ENCODE measurements at regions not wholly inside any gene's neighbourhood (a gene's known extent, or its start where the extent isn't known, plus 50 kb on each side); places are given as distances from the start of the nearest gene placed in this dataset.

- DNase-seq (ENCODE audit: low read depth in 2 of 2) = no peak
Measured at GRCh38 chr10:10845826-10846503, 171.7 kb upstream of the CELF2 start.

GRCh38 chr10:10846504-10846900 lies 171.2 kb upstream of the CELF2 start:
- no peak for DNase-seq (ENCODE audit: low read depth in 2 of 2)

GRCh38 chr10:10847387-10847786 lies 170.3 kb upstream of the CELF2 start:
- DNase-seq (ENCODE audit: low read depth in 2 of 2) = no peak

- DNase-seq (ENCODE audit: low read depth in 2 of 2) = no peak
Measured at GRCh38 chr10:10848488-10849111, 169.1 kb upstream of the CELF2 start.

GRCh38 chr10:10849306-10849705 lies 168.4 kb upstream of the CELF2 start:
- no peak for DNase-seq (ENCODE audit: low read depth in 2 of 2)

GRCh38 chr10:10850214-10850613 lies 167.5 kb upstream of the CELF2 start:
- DNase-seq (ENCODE audit: low read depth in 2 of 2) = no peak

GRCh38 chr10:10852464-10852863 lies 165.2 kb upstream of the CELF2 start:
- no peak for DNase-seq (ENCODE audit: low read depth in 2 of 2)

GRCh38 chr10:10853954-10854353 lies 163.7 kb upstream of the CELF2 start:
- DNase-seq (ENCODE audit: low read depth in 2 of 2) = no peak

- no peak for DNase-seq (ENCODE audit: low read depth in 2 of 2)
Measured at GRCh38 chr10:10854725-10855124, 162.9 kb upstream of the CELF2 start.

- no peak for DNase-seq (ENCODE audit: low read depth in 2 of 2)
Measured at GRCh38 chr10:10855151-10855581, 162.5 kb upstream of the CELF2 start.

- no peak for DNase-seq (ENCODE audit: low read depth in 2 of 2)
Measured at GRCh38 chr10:10860455-10860976, 157.2 kb upstream of the CELF2 start.

- no peak for DNase-seq (ENCODE audit: low read depth in 2 of 2)
Measured at GRCh38 chr10:10865303-10865702, 152.4 kb upstream of the CELF2 start.

- DNase-seq (ENCODE audit: low read depth in 2 of 2) = no peak
Measured at GRCh38 chr10:10865913-10866312, 151.8 kb upstream of the CELF2 start.

- no peak for DNase-seq (ENCODE audit: low read depth in 2 of 2)
Measured at GRCh38 chr10:10869592-10869991, 148.1 kb upstream of the CELF2 start.

GRCh38 chr10:10870523-10871241 lies 147.0 kb upstream of the CELF2 start:
- DNase-seq (ENCODE audit: low read depth in 2 of 2) = no peak

- DNase-seq (ENCODE audit: low read depth in 2 of 2) = no peak
Measured at GRCh38 chr10:10871352-10871751, 146.3 kb upstream of the CELF2 start.

- DNase-seq (ENCODE audit: low read depth in 2 of 2) = no peak
Measured at GRCh38 chr10:10872035-10872673, 145.5 kb upstream of the CELF2 start.

GRCh38 chr10:10872764-10873163 lies 144.9 kb upstream of the CELF2 start:
- DNase-seq (ENCODE audit: low read depth in 2 of 2) = no peak

- no peak for DNase-seq (ENCODE audit: low read depth in 2 of 2)
Measured at GRCh38 chr10:10873289-10873688, 144.4 kb upstream of the CELF2 start.

GRCh38 chr10:10873915-10874314 lies 143.8 kb upstream of the CELF2 start:
- DNase-seq (ENCODE audit: low read depth in 2 of 2) = no peak

GRCh38 chr10:10878963-10879362 lies 138.7 kb upstream of the CELF2 start:
- DNase-seq (ENCODE audit: low read depth in 2 of 2) = no peak

- DNase-seq (ENCODE audit: low read depth in 2 of 2) = no peak
Measured at GRCh38 chr10:10881117-10881813, 136.4 kb upstream of the CELF2 start.
